Activated naive CD4-positive, alpha-beta T cell (primary cell): ENCODE measurements at regions not wholly inside any gene's neighbourhood (a gene's known extent, or its start where the extent isn't known, plus 50 kb on each side); places are given as distances from the start of the nearest gene placed in this dataset.

Source experiments
- DNase-seq, 4 experiments: peaks; one replicate each; lab custom pipeline; 2025; lab: John Stamatoyannopoulos, UW

- no peak for DNase-seq
Observed at GRCh38 chr2:16153754-16154035, 213.3 kb downstream of the MYCN start.

GRCh38 chr2:16152928-16153753 is 212.8 kb downstream of the MYCN start:
- DNase-seq, result no peak

GRCh38 chr2:16152071-16152927 is 211.9 kb downstream of the MYCN start:
- DNase-seq, result no peak

DNA sequence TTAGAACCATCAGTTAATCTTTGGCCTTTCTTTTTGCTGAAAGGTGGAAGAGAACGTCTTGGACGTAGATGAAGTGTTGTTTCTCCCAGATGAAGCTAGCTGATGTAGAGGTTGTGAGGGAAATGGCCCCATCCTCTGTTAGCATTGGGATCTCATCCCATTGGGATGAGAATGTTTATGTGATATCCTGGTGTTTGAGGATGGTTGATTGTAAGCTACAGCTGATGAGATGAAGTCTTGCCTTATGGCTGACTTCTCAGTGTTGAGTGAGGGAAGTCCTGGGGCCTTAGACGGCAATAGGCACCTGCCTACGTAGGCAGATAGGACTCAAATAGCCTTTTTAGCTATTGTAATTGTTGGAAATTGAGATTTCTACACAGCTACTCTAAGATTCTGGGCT is 211.3 kb downstream of the MYCN start:
- no peak for DNase-seq

GRCh38 chr2:16151281-16151570 is 210.9 kb downstream of the MYCN start:
- no peak for DNase-seq

DNA sequence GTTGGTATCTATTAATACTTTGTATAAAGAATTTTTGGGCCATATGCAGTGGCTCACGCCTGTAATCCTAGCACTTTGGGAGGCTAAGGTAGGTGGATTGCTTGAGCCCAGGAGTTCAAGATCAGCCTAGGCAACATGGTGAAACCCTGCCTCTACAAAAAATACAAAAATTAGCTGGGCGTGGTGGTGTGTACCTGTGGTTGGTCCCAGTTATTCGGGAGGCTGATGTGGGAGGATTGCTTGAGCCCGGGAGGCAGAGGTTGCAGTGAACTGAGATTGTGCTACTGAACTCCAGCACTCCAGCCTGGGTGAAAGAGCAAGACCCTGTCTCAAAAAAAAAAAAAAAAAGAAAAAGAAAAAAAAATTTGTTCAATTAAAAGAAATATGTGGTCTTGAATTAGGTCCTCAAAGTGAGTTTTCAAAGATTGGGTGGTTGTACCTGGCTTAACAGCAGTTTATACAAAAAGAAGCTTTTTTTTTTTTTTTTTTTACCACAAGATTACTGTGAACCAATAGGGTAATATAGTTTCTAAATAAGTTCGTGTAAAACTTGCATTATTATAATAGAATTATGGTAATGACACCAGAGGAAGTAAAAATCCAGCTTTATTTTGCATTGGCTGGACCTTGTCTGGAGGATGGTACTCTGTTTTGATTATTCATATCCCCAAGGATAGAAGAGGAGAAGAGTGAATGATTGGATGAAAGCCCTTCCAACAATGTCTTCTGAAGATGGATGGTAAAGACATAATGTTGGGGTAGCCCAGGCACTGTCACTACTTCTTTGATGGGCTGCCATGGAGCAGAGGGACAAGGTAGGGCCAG is 210.3 kb downstream of the MYCN start:
- DNase-seq, result no peak

DNA sequence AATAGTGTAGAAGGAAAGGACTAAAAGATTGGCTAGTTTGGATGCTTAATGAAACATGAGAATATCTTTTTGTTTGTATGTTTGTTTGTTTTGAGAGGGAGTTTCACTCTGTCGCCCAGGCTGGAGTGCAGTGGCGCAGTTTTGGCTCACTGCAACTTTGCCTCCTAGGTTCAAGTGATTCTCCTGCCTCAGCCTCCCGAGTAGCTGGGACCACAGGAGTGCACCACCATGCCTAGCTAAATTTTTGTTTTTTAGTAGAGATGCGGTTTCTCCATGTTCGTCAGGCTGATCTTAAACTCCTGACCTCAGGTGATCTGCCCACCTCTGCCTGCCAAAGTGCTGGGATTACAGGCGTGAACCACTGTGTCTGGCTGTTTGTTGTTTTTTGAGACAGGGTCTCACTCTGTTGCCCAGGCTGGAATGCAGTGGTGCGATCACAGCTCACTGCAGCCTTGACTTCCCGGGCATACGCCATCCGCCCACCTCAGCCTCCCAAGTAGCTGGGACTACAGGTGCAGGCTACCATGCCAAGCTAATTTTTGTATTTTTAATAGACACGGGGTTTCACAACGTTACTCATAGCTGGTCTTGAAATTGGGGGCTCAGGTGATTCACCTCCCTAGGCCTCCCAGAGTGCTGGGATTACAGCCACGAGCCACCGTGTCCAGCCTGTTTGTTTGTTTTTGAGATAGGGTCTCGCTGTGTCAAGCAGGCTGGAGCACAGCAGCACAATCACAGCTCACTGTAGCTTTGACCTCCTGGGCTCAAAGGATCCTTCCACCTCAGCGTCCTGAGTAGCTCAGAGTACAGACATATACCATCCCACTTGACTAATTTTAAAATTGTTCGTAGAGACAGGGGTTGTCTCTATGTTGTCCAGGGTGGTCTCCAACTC is 209.2 kb downstream of the MYCN start:
- DNase-seq, result no peak

DNA sequence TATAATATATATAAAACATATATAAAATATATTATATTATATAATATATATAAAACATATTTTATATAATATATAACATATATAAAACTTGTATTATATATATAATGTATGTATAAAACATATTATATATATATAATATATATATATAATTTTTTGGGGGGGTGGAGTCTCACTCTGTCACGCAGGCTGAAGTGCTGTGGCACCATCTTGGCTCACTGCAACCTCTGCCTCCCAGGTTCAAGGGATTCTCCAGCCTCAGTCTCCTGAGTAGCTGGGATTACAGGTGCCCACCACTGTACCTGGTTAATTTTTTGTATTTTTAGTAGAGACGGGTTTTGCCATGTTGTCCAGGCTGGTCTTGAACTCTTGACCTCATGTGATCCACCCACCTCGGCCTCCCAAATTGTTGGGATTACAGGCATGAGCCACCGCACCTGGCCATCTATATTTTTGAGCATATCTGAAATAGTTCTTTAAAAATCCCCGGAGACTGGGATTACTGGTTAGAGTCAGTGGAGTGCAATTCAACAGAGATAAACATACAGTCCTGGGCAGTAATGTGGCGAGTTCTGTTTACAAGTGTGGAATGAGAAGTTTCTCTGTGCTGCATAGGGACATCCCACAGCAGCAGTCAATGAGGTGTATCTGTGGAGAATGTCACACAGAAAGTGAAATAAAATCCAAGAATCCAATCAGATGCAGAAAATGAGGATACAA is 208.4 kb downstream of the MYCN start:
- DNase-seq, result no peak

GRCh38 chr2:16142383-16143361 is 202.3 kb downstream of the MYCN start:
- DNase-seq, result no peak

GRCh38 chr2:16141641-16141921 is 201.2 kb downstream of the MYCN start:
- no peak for DNase-seq

- DNase-seq, result no peak
Observed at GRCh38 chr2:16140771-16141640, 200.7 kb downstream of the MYCN start.

DNA sequence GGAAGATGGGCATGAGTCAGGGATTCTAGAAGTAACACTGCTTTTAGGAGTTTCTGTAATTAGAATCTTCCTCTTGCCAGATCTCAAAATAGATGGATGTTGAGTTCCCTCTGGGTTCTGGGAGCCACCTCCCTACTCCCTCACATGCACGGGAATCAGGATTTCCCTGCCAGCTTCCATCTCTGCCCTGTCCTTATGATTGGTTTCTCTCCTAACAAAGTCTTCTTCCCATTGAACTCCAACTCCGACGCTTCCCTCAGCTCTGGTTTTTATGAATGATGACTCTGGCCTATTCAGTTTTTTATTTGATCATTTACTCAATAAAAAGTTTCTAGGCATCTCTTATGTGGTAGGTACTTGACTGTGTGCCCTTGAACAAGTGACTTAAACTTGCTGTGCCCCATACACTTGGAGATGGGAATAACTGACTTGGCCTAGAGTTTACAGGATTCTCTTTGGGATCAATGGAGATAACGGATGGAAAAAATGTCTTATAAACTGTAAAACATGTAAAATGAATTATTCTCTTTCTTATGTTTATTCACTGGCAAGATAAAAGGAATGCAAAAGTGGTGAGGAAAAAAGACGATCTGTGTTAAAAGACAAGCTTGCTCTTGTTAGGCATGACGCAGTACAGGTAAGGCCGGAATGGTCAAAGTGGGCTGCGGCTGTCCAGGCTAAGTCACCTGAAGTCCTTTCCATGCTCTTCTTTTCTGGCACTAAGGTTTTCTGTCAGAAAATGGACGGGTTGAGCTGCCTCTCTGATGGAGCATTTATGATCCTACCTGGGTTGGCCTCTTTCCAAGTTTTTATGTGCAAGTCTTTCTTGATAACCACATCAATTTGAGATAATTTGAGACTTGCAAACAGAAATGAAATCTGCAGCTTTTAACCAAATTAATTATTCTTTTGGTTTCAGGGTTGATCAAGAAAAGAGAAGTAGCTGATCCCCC is 199.6 kb downstream of the MYCN start:
- no peak for DNase-seq

DNA sequence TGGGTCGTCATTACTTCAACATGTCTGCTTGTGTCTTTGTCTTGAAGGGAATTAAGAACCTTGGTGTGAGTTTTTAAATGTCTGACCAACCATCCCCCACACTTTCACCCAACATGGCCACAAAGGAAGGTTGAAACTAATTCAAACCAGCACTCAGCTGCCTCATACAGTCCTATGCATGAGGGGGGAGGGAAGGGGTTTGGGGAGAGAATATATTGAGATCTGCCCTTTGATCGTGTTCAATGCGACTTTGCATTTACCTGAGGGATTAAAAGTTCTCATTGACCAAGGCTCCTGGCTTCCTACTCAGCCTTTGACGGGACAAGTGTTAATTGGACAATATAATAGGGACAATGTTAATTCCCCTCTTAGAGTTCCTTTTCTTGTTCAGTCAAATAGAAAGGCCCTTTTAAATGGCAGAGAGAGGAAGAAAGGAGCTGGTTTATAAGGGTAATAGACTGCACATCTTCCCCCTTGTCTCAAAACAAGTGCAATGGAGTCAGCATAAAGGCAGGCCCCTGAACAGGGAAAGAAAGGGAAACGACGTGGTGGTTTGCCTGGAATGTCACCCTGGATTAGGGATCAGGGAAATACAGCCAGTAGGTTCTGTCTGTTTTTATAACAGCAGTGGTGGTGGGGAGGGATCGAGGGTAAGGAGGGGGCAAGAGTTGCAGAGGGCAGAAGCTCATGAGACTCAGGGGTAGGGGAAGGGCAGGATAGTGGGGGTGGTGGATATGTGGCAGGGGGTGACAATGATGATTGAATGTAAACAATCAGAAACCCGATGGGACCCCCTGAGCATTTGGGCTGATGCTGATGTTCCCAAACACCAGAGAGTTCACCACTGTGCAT is 198.7 kb downstream of the MYCN start:
- DNase-seq, result no peak

DNA sequence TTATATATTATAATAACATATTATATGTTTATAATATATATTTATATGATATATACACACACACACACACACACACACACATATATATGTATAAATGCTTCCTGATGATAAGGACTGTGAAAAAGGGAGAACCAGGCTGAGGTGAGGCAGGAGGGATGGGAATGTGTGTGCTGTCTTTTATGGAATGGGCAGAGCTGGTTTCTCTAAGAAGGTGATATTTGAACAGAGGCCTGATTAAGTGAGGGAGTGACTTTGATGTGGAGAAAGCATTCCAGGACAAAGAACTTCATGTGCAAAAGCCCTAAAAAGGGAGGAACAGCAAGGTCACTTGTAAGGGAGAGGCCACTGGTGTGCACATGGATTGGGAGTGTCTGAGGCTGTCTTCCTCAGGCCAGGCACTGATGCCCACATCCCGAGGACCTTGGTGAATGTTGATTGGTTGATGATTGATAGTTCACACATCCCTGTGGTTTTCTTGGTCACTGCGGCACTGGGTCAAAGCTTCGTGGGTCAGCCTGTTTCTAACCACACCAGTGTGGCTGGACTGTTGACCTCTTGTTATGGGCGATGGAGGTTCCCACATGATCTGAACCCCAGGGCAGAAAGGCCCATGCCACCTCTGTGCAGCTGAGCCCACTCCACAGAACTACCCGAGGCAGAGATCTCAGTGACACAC is 196.9 kb downstream of the MYCN start:
- DNase-seq, result no peak

- DNase-seq, result no peak
Observed at GRCh38 chr2:16136461-16137035, 196.2 kb downstream of the MYCN start.

DNA sequence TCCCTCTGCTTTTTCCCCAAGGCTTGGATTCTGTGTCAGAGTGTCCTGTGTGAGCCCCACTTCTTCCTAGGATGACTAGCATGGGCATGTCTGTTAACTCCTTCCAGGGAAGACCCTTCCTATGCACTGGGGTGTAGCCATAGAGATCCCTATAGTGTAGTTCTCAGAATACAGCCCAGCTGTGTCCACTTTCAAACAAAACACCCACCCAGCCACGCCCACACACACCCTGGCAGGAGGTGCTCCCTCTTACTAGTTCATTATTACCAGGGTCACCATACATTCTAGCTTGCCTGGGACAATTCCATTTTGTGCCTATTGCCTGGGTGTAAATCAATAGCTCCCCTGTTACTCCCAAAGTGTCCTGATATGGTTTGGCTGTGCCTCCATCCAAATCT is 195.6 kb downstream of the MYCN start:
- no peak for DNase-seq
